ENCODE measurements at regions not wholly inside any gene's neighbourhood (a gene's known extent, or its start where the extent isn't known, plus 50 kb on each side); places are given as distances from the start of the nearest gene placed in this dataset.

DNA sequence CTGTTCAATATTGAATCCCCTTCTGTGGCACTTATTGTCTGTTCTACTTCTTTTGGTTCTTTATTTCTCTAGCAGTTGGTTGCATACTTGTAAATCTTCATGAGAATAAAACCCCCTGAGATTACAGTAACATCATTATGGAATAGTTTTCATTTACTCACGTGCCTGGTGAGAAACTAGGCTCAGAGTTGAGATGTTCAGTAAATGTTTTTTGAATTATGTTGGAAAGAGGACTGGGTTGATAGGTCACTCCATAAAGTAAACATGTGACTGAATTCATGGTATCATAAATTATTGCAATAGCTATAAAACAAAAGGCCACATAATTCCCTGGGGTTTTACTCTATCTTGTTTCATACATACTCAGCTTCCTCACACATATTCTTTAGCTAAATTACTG is 174.2 kb upstream of the C9orf72 start (continued):
- no peak for TF ChIP-seq ATF7 (IDR thresholded peaks at IDR 0.05)

DNA sequence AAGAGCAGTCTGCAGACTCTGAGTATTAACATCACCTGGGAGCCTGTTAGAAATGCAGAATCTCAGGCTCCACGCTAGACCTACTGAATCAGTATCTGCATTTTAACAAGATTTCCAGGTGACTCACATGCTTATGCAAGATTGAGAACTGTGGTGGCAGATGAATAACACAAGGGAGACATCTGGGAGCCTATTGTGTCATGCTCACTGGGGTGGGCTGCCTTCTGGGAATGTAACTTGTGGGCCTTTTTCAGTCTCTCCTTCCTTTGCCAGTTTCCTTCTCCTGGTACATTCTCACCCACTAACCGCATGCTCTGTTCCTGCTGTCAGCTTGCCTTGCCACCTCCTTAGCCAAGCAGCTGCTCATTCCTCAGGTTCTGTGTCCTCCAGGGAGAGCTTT is 176.6 kb upstream of the C9orf72 start:
- H3K79me2 ChIP-seq (ENCODE audit: control insufficient read depth, insufficient read depth, low read length): no peaks in the 10 kb centered on the region
- no peaks in the 10 kb centered on the region for H3K4me1 ChIP-seq (replicated peaks in 1 of 2; ENCODE audit: control insufficient read depth in 2 of 2, insufficient read depth in 2 of 2, low read length in 2 of 2)
- no peak overlapping the region for H3K4me3 ChIP-seq
- no peaks in the 10 kb centered on the region for H3K9me1 ChIP-seq (ENCODE audit: control insufficient read depth, insufficient read depth, low read length)
- H3K4me2 ChIP-seq (ENCODE audit: insufficient read depth, low read length): no peak overlapping the region
- ChIA-PET CTCF (ENCODE audit: low intra/inter-chr PET ratio) (no interaction called here), POLR2A (no interaction called here)
- H2AFZ ChIP-seq (ENCODE audit: low read depth, low read length): no peak overlapping the region
- no peaks in the 10 kb centered on the region for H3K9me3 ChIP-seq (replicated peaks; ENCODE audit: control insufficient read depth, insufficient read depth, low read depth, low read length)
- FAIRE-seq (no peak), ATAC-seq (no peak), DNase-seq (ENCODE audit: extremely low read depth in 1 of 4, low spot score in 3 of 4) (no peak)
- H4K20me1 ChIP-seq (replicated peaks; ENCODE audit: control insufficient read depth, insufficient read depth, low read length): no peaks in the 10 kb centered on the region
- no TSS peak for BruUV-seq (replicated peaks)
- intact Hi-C loops (cut with micrococcal nuclease): no loop called here
- in situ Hi-C loops (cut with MboI): no loop called here
- 0% methylated on average over 2 of the region's 2 CpGs for WGBS (ENCODE audit: insufficient coverage, low coverage, missing lambda C conversion rate)
- H3K9ac ChIP-seq (ENCODE audit: insufficient read depth in 1 of 2, low read depth in 2 of 2, low read length in 2 of 2): no peak overlapping the region
- H3K36me3 ChIP-seq (ENCODE audit: control insufficient read depth, insufficient read depth, low read length): no peaks in the 10 kb centered on the region
- TF ChIP-seq ZNF282 (CRISPR knock-in tag; IDR thresholded peaks at IDR 0.05): no peak
- no peak overlapping the region for H3K27ac ChIP-seq (ENCODE audit: extremely low read depth, low read depth, low read length)
- H3K27me3 ChIP-seq (ENCODE audit: control insufficient read depth in 2 of 2, insufficient read depth in 2 of 2, low read length in 2 of 2): no peaks in the 10 kb centered on the region

DNA sequence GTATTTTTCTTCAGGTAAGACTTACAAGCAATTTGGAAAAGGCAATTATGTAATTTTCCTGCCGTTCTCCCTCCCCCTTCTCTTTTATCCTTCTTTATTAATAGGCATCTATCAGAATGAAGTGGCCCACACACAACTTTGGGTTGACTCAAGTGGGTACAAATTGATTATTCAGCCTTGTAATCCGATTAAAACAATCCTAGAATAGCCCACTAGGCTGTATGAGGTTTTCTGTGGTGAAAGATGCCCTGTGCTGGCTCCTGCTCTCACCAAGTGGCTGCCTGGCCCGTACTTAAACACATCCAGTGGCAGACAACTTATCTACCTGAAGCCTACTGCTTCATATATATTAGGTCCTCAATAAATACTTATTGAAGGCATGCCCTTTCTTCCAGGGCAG is 177.3 kb upstream of the C9orf72 start:
- Histone ChIP-seq H3K36me3 (ENCODE audit: control insufficient read depth, insufficient read depth, low read length) (no peaks in the 10 kb centered on the region), H3K4me1 (replicated peaks in 1 of 2; ENCODE audit: control insufficient read depth in 2 of 2, insufficient read depth in 2 of 2, low read length in 2 of 2) (no peaks in the 10 kb centered on the region), H3K79me2 (ENCODE audit: control insufficient read depth, insufficient read depth, low read length) (no peaks in the 10 kb centered on the region), H3K4me3 (no peak overlapping the region), H3K27me3 (ENCODE audit: control insufficient read depth in 2 of 2, insufficient read depth in 2 of 2, low read length in 2 of 2) (no peaks in the 10 kb centered on the region), H2AFZ (ENCODE audit: low read depth, low read length) (no peak overlapping the region), H3K4me2 (ENCODE audit: insufficient read depth, low read length) (no peak overlapping the region), H3K9me3 (replicated peaks; ENCODE audit: control insufficient read depth, insufficient read depth, low read depth, low read length) (no peaks in the 10 kb centered on the region), H3K27ac (ENCODE audit: extremely low read depth, low read depth, low read length) (no peak overlapping the region), H4K20me1 (replicated peaks; ENCODE audit: control insufficient read depth, insufficient read depth, low read length) (no peaks in the 10 kb centered on the region), H3K9ac (ENCODE audit: insufficient read depth in 1 of 2, low read depth in 2 of 2, low read length in 2 of 2) (no peak overlapping the region), H3K9me1 (ENCODE audit: control insufficient read depth, insufficient read depth, low read length) (no peaks in the 10 kb centered on the region)
- POLR2A ChIA-PET: no interaction called here
- CTCF ChIA-PET (ENCODE audit: low intra/inter-chr PET ratio): no interaction called here
- ATAC-seq (no peak), DNase-seq (ENCODE audit: extremely low read depth in 1 of 4, low spot score in 3 of 4) (no peak), FAIRE-seq (no peak)
- no TSS peak for BruUV-seq (replicated peaks)
- 0% methylated on average over 1 of the region's 3 CpGs for WGBS (ENCODE audit: insufficient coverage, low coverage, missing lambda C conversion rate)
- intact Hi-C loops (cut with micrococcal nuclease) (no loop called here), in situ Hi-C loops (cut with MboI) (no loop called here)
- TF ChIP-seq JUN (IDR thresholded peaks at IDR 0.05; ENCODE audit: borderline replicate concordance, low read depth, low read length): no peak
- no peak for TF ChIP-seq JUN (CRISPR knock-in tag; IDR thresholded peaks at IDR 0.05; ENCODE audit: borderline replicate concordance)
- no peak for TF ChIP-seq IFI16 (CRISPR knock-in tag; IDR thresholded peaks at IDR 0.05)
- TF ChIP-seq, protein P1, sequence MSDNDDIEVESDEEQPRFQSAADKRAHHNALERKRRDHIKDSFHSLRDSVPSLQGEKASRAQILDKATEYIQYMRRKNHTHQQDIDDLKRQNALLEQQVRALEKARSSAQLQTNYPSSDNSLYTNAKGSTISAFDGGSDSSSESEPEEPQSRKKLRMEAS (CRISPR knock-in tag; IDR thresholded peaks at IDR 0.05): no peak
- TF ChIP-seq, protein P2, sequence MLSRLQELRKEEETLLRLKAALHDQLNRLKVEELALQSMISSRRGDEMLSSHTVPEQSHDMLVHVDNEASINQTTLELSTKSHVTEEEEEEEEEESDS (CRISPR knock-in tag; IDR thresholded peaks at IDR 0.05): no peak
- no peak for TF ChIP-seq ZNF354B (CRISPR knock-in tag; IDR thresholded peaks at IDR 0.05)
- no peak for TF ChIP-seq ZNF551 (CRISPR knock-in tag; IDR thresholded peaks at IDR 0.05)
- no peak for TF ChIP-seq SMARCE1 (IDR thresholded peaks at IDR 0.05)
- no peak for TF ChIP-seq ZNF707 (CRISPR knock-in tag; conservative IDR thresholded peaks at IDR 0.05)
- no peak for TF ChIP-seq ZNF224 (CRISPR knock-in tag; IDR thresholded peaks at IDR 0.05)
- no peak for TF ChIP-seq ETV1 (tag; conservative IDR thresholded peaks at IDR 0.05; ENCODE audit: low read depth)
- no peak for TF ChIP-seq FOXJ3 (CRISPR knock-in tag; IDR thresholded peaks at IDR 0.05)
- no peak for TF ChIP-seq ARHGAP35 (IDR thresholded peaks at IDR 0.05; ENCODE audit: partially characterized antibody)
- no peak for TF ChIP-seq NFE2 (IDR thresholded peaks at IDR 0.05; ENCODE audit: low read depth)
- TF ChIP-seq ZNF12 (CRISPR knock-in tag; IDR thresholded peaks at IDR 0.05): no peak
- no peak for TF ChIP-seq ETS2 (tag; IDR thresholded peaks at IDR 0.05; ENCODE audit: borderline replicate concordance, poor library complexity, severe bottlenecking)
- TF ChIP-seq LEF1 (IDR thresholded peaks at IDR 0.05): no peak
- TF ChIP-seq RUNX1 (IDR thresholded peaks at IDR 0.05; ENCODE audit: low read depth): no peak

Data from K562 (cell line).